ENCODE measurements at regions not wholly inside any gene's neighbourhood (a gene's known extent, or its start where the extent isn't known, plus 50 kb on each side); places are given as distances from the start of the nearest gene placed in this dataset.

GRCh38 chr9:117987945-117988344 is 283.7 kb downstream of the TLR4 start:
- TF ChIP-seq POLR2A (IDR thresholded peaks at IDR 0.05) (no peak), CTCF (IDR thresholded peaks at IDR 0.05) (no peak)
